Effector memory CD4-positive, alpha-beta T cell (primary cell): ENCODE measurements at regions not wholly inside any gene's neighbourhood (a gene's known extent, or its start where the extent isn't known, plus 50 kb on each side); places are given as distances from the start of the nearest gene placed in this dataset.
A peak's percentile ranks its signal among the peaks of the same experiment; 100 is the strongest.
"Not testable (repeated sequence)": the region's sequence is repeated elsewhere in the genome, so short reads cannot be mapped to it uniquely, and the experiment has no call there.

Source experiments
- DNase-seq, 3 donors: peaks; one replicate each; pipeline ENCODE4 v3.0.0-alpha.2; 2020
- H3K27ac ChIP-seq: 2 replicates; pipeline ENCODE4 v1.7.0; 2013; ENCODE audit warnings: mild to moderate bottlenecking, low read length, moderate library complexity; ENCODE audit not compliant: insufficient read depth, poor library complexity, severe bottlenecking
- H3K27me3 ChIP-seq: replicated peaks from 2 replicates; pipeline ENCODE4 v1.7.0; 2013; ENCODE audit warnings: mild to moderate bottlenecking, low read length; ENCODE audit not compliant: insufficient read depth, control insufficient read depth, poor library complexity, severe bottlenecking
- H3K36me3 ChIP-seq: 2 replicates; pipeline ENCODE4 v1.7.0; 2013; ENCODE audit warnings: mild to moderate bottlenecking, low read length, moderate library complexity; ENCODE audit not compliant: control insufficient read depth, insufficient read depth
- H3K4me1 ChIP-seq: 2 replicates; pipeline ENCODE4 v1.7.0; 2013; ENCODE audit warnings: low read length, mild to moderate bottlenecking; ENCODE audit not compliant: control insufficient read depth, insufficient read depth, poor library complexity, severe bottlenecking
- H3K4me3 ChIP-seq: 2 replicates; pipeline ENCODE4 v1.7.0; 2013; ENCODE audit warnings: low read length, low read depth, mild to moderate bottlenecking; ENCODE audit not compliant: insufficient read depth, poor library complexity, severe bottlenecking
- H3K9me3 ChIP-seq: 2 replicates; pipeline ENCODE4 v1.7.0; 2013; ENCODE audit warnings: mild to moderate bottlenecking, low read length, moderate library complexity; ENCODE audit not compliant: control insufficient read depth

- Histone ChIP-seq H3K9me3 (no peaks in the 10 kb centered on the region), H3K4me3 (no peak overlapping the region), H3K4me1 (peaks cover 3% of the 10 kb centered on the region), H3K27me3 (no peaks in the 10 kb centered on the region), H3K27ac (no peak overlapping the region), H3K36me3 (peaks cover 26% of the 10 kb centered on the region)
- no peak for DNase-seq
These were observed 75.7 kb upstream of the KCTD7 start for GRCh38 chr7:66553001-66553400.

- H3K27me3 ChIP-seq, H3K9me3 ChIP-seq, H3K4me3 ChIP-seq, H3K27ac ChIP-seq, DNase-seq, H3K4me1 ChIP-seq: not testable (repeated sequence)
- peaks cover 30% of the 10 kb centered on the region for H3K36me3 ChIP-seq
These were observed 75.0 kb upstream of the KCTD7 start for GRCh38 chr7:66553675-66554074.

GRCh38 chr7:66554291-66554690 is 74.4 kb upstream of the KCTD7 start:
- peaks cover 37% of the 10 kb centered on the region for H3K36me3 ChIP-seq
- not testable (repeated sequence) for H3K4me1 ChIP-seq, H3K4me3 ChIP-seq, H3K27ac ChIP-seq, DNase-seq, H3K27me3 ChIP-seq, H3K9me3 ChIP-seq

GRCh38 chr7:66554842-66555430 is 73.7 kb upstream of the KCTD7 start:
- not testable (repeated sequence) for H3K27ac ChIP-seq, H3K4me3 ChIP-seq, H3K27me3 ChIP-seq, H3K9me3 ChIP-seq, DNase-seq, H3K4me1 ChIP-seq
- H3K36me3 ChIP-seq = peaks cover 37% of the 10 kb centered on the region

GRCh38 chr7:66556177-66556548 is 72.5 kb upstream of the KCTD7 start:
- Histone ChIP-seq H3K4me3 (no peak overlapping the region), H3K36me3 (peaks cover 39% of the 10 kb centered on the region), H3K27ac (no peak overlapping the region), H3K4me1 (peaks cover 3% of the 10 kb centered on the region), H3K9me3 (no peaks in the 10 kb centered on the region), H3K27me3 (no peaks in the 10 kb centered on the region)
- DNase-seq = no peak

- peaks cover 3% of the 10 kb centered on the region for H3K4me1 ChIP-seq
- no peaks in the 10 kb centered on the region for H3K9me3 ChIP-seq
- no peaks in the 10 kb centered on the region for H3K27me3 ChIP-seq
- H3K4me3 ChIP-seq = no peak overlapping the region
- peaks cover 34% of the 10 kb centered on the region for H3K36me3 ChIP-seq
- no peak for DNase-seq
- H3K27ac ChIP-seq = no peak overlapping the region
These were observed 72.0 kb upstream of the KCTD7 start for GRCh38 chr7:66556549-66557213.

GRCh38 chr7:66557214-66558200 is 71.2 kb upstream of the KCTD7 start:
- H3K27me3 ChIP-seq = no peaks in the 10 kb centered on the region
- H3K9me3 ChIP-seq = no peaks in the 10 kb centered on the region
- no peak overlapping the region for H3K27ac ChIP-seq
- peak; percentile 44 to 57 (median 51) for DNase-seq
- H3K4me1 ChIP-seq = peaks cover 3% of the 10 kb centered on the region
- H3K36me3 ChIP-seq = peaks cover 26% of the 10 kb centered on the region
- no peak overlapping the region for H3K4me3 ChIP-seq

GRCh38 chr7:66558201-66558641 is 70.5 kb upstream of the KCTD7 start:
- Histone ChIP-seq H3K4me1 (peaks cover 3% of the 10 kb centered on the region), H3K4me3 (no peak overlapping the region), H3K27me3 (no peaks in the 10 kb centered on the region), H3K9me3 (no peaks in the 10 kb centered on the region), H3K27ac (no peak overlapping the region), H3K36me3 (peaks cover 19% of the 10 kb centered on the region)
- DNase-seq = no peak

- peaks cover 3% of the 10 kb centered on the region for H3K4me1 ChIP-seq
- H3K9me3 ChIP-seq = no peaks in the 10 kb centered on the region
- peaks cover 19% of the 10 kb centered on the region for H3K36me3 ChIP-seq
- no peaks in the 10 kb centered on the region for H3K27me3 ChIP-seq
- no peak for DNase-seq
- no peak overlapping the region for H3K27ac ChIP-seq
- H3K4me3 ChIP-seq = no peak overlapping the region
These were observed 69.8 kb upstream of the KCTD7 start for GRCh38 chr7:66558660-66559465.
